NCI-H2107 (cell line): ENCODE measurements at regions not wholly inside any gene's neighbourhood (a gene's known extent, or its start where the extent isn't known, plus 50 kb on each side); places are given as distances from the start of the nearest gene placed in this dataset.

ENCODE experiments used
- DNase-seq: peaks from one replicate; lab custom pipeline; 2025; lab: John Stamatoyannopoulos, UW

- DNase-seq = no peak
These were observed 136.1 kb downstream of the KCTD12 start for GRCh38 chr13:76750126-76750525.

- DNase-seq = no peak
These were observed 140.7 kb downstream of the KCTD12 start for GRCh38 chr13:76745261-76746200.

- no peak for DNase-seq
These were observed 144.6 kb downstream of the KCTD12 start for GRCh38 chr13:76741624-76742023.

- DNase-seq = no peak
These were observed 145.2 kb downstream of the KCTD12 start for GRCh38 chr13:76741046-76741445.

- no peak for DNase-seq
These were observed 147.6 kb downstream of the KCTD12 start for GRCh38 chr13:76738616-76739015.

GRCh38 chr13:76737526-76737925 is 148.7 kb downstream of the KCTD12 start:
- no peak for DNase-seq

- no peak for DNase-seq
These were observed 150.6 kb downstream of the KCTD12 start for GRCh38 chr13:76735641-76736040.

- no peak for DNase-seq
These were observed 152.5 kb downstream of the KCTD12 start for GRCh38 chr13:76733671-76734070.

- no peak for DNase-seq
These were observed 153.8 kb downstream of the KCTD12 start for GRCh38 chr13:76732367-76732766.

- DNase-seq = no peak
These were observed 156.0 kb downstream of the KCTD12 start for GRCh38 chr13:76730220-76730619.

- no peak for DNase-seq
These were observed 156.5 kb downstream of the KCTD12 start for GRCh38 chr13:76729691-76730090.

- no peak for DNase-seq
These were observed 160.3 kb downstream of the KCTD12 start for GRCh38 chr13:76725896-76726295.

- DNase-seq = no peak
These were observed 161.0 kb downstream of the KCTD12 start for GRCh38 chr13:76725211-76725610.

GRCh38 chr13:76724421-76724820 is 161.8 kb downstream of the KCTD12 start:
- DNase-seq = no peak

GRCh38 chr13:76723551-76724232 is 162.5 kb downstream of the KCTD12 start:
- DNase-seq = no peak

- DNase-seq = no peak
These were observed 163.4 kb downstream of the KCTD12 start for GRCh38 chr13:76722782-76723181.

- no peak for DNase-seq
These were observed 165.4 kb downstream of the KCTD12 start for GRCh38 chr13:76720821-76721220.

- no peak for DNase-seq
These were observed 165.8 kb downstream of the KCTD12 start for GRCh38 chr13:76720416-76720815.

- DNase-seq = no peak
These were observed 166.2 kb downstream of the KCTD12 start for GRCh38 chr13:76719955-76720354.

- no peak for DNase-seq
These were observed 169.1 kb downstream of the KCTD12 start for GRCh38 chr13:76717092-76717491.

- DNase-seq = no peak
These were observed 170.6 kb downstream of the KCTD12 start for GRCh38 chr13:76715621-76716020.

- DNase-seq = no peak
These were observed 171.1 kb downstream of the KCTD12 start for GRCh38 chr13:76715075-76715474.

- DNase-seq = no peak
These were observed 172.9 kb downstream of the KCTD12 start for GRCh38 chr13:76713280-76713679.
